OCI-LY1 (cell line): ENCODE measurements at regions not wholly inside any gene's neighbourhood (a gene's known extent, or its start where the extent isn't known, plus 50 kb on each side); places are given as distances from the start of the nearest gene placed in this dataset.

Experiments used
- H2AFZ ChIP-seq: fragments of 200-600 bp; sonication (generic), shearing (Covaris generic); 2 replicates; pipeline ENCODE4 v1.6.0; 2014; ENCODE audit warnings: antibody characterized with exemption, mild to moderate bottlenecking, low read length
- H3F3A ChIP-seq: fragments of 200-600 bp; sonication (generic), shearing (Covaris generic); 2 replicates; pipeline ENCODE4 v1.6.0; 2014; ENCODE audit warnings: mild to moderate bottlenecking, antibody characterized with exemption, low read length, moderate library complexity; ENCODE audit not compliant: insufficient read depth
- H3K27ac ChIP-seq: fragments of 200-600 bp; sonication (generic); 2 replicates; pipeline ENCODE4 v1.5.1; 2014; ENCODE audit warnings: low read length, mixed run types, mild to moderate bottlenecking, low read depth; ENCODE audit not compliant: poor library complexity, severe bottlenecking
- H3K27me3 ChIP-seq: fragments of 200-600 bp; sonication (generic); 2 replicates; pipeline ENCODE4 v1.6.0; 2014; ENCODE audit warnings: antibody characterized with exemption, mild to moderate bottlenecking, low read length, moderate library complexity; ENCODE audit not compliant: insufficient read depth
- H3K36me3 ChIP-seq: fragments of 200-600 bp; sonication (generic); 2 replicates; pipeline ENCODE4 v1.6.1; 2014; ENCODE audit warnings: mild to moderate bottlenecking, antibody characterized with exemption, low read length, moderate library complexity, mixed read lengths; ENCODE audit not compliant: insufficient read depth
- H3K4me1 ChIP-seq: fragments of 200-600 bp; sonication (generic); 2 replicates; pipeline ENCODE4 v1.5.1; 2014; ENCODE audit warnings: mild to moderate bottlenecking, low read length, moderate library complexity; ENCODE audit not compliant: insufficient read depth, severe bottlenecking
- H3K4me2 ChIP-seq: fragments of 200-600 bp; sonication (generic), shearing (Covaris generic); 2 replicates; pipeline ENCODE4 v1.6.1; 2014; ENCODE audit warnings: low read length
- H3K4me3 ChIP-seq: fragments of 200-600 bp; sonication (generic); 2 replicates; pipeline ENCODE4 v1.5.1; 2014; ENCODE audit warnings: low read length, low read depth, mild to moderate bottlenecking, mixed read lengths; ENCODE audit not compliant: poor library complexity, severe bottlenecking
- H3K79me2 ChIP-seq: fragments of 200-600 bp; shearing (Covaris generic); 2 replicates; pipeline ENCODE4 v1.6.1; 2016; ENCODE audit warnings: mixed run types, low read length, mixed read lengths; ENCODE audit not compliant: insufficient read depth
- H3K9ac ChIP-seq: fragments of 200-600 bp; sonication (generic), shearing (Covaris generic); 2 replicates; pipeline ENCODE4 v1.6.1; 2014; ENCODE audit warnings: mild to moderate bottlenecking, low read length, mixed read lengths
- H3K9me2 ChIP-seq: fragments of 200-600 bp; sonication (generic), shearing (Covaris generic); 2 replicates; pipeline ENCODE4 v1.6.1; 2014; ENCODE audit warnings: low read depth, mild to moderate bottlenecking, low read length, mixed read lengths
- H3K9me3 ChIP-seq: fragments of 200-600 bp; shearing (Covaris generic); 2 replicates; pipeline ENCODE4 v1.6.1; 2014; ENCODE audit warnings: low read length, mixed read lengths
- H4K20me1 ChIP-seq: fragments of 200-600 bp; sonication (generic), shearing (Covaris generic); 2 replicates; pipeline ENCODE4 v1.6.0; 2016; ENCODE audit warnings: mild to moderate bottlenecking, low read length; ENCODE audit not compliant: insufficient read depth
- EZH2 ChIP-seq: fragments of 200-600 bp; sonication (generic), shearing (Covaris generic); IDR thresholded peaks from 2 replicates; pipeline ENCODE4 v1.8.0; 2017; ENCODE audit warnings: borderline replicate concordance, mixed run types, mild to moderate bottlenecking, antibody characterized with exemption, low read length, moderate library complexity, mixed read lengths
- TF ChIP-seq, protein P1 (sequence below): fragments of 200-600 bp; sonication (generic), shearing (Covaris generic); IDR thresholded peaks from 2 replicates; pipeline ENCODE4 v1.5.1; 2017; ENCODE audit warnings: mild to moderate bottlenecking, antibody characterized with exemption, low read length, moderate library complexity, mixed read lengths

DNA sequence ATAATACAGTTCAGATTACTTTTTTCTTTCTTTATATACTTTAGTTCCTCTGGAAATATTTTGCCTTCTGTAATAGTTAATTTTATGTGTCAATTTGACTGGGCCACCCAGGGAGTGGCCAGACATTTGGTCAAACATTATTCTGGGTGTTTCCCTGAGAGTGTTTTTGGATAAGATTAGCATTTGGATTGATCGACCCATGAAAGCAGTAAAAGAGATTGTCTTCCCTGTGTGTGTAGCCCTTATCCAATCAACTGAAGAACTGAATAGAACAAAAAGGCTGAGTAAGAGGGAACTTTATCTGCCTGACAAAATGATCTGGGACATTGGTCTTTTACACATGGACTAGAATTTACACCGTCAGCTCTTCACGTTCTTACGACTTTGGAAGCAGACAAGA is 1190.1 kb upstream of the FAM98A start:
- H3K9me2 ChIP-seq: no peaks in the 10 kb centered on the region
- H2AFZ ChIP-seq: no peak overlapping the region
- no peak overlapping the region for H3K4me2 ChIP-seq
- H3K9me3 ChIP-seq: no peaks in the 10 kb centered on the region
- H4K20me1 ChIP-seq: no peaks in the 10 kb centered on the region
- H3K4me3 ChIP-seq: no peak overlapping the region
- H3K4me1 ChIP-seq: no peaks in the 10 kb centered on the region
- TF ChIP-seq, protein P1, sequence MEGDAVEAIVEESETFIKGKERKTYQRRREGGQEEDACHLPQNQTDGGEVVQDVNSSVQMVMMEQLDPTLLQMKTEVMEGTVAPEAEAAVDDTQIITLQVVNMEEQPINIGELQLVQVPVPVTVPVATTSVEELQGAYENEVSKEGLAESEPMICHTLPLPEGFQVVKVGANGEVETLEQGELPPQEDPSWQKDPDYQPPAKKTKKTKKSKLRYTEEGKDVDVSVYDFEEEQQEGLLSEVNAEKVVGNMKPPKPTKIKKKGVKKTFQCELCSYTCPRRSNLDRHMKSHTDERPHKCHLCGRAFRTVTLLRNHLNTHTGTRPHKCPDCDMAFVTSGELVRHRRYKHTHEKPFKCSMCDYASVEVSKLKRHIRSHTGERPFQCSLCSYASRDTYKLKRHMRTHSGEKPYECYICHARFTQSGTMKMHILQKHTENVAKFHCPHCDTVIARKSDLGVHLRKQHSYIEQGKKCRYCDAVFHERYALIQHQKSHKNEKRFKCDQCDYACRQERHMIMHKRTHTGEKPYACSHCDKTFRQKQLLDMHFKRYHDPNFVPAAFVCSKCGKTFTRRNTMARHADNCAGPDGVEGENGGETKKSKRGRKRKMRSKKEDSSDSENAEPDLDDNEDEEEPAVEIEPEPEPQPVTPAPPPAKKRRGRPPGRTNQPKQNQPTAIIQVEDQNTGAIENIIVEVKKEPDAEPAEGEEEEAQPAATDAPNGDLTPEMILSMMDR: no peak
- TF ChIP-seq EZH2: no peak
- H3K27me3 ChIP-seq: no peaks in the 10 kb centered on the region
- H3K36me3 ChIP-seq: no peaks in the 10 kb centered on the region
- no peak overlapping the region for H3K9ac ChIP-seq
- no peaks in the 10 kb centered on the region for H3K79me2 ChIP-seq
- H3F3A ChIP-seq: no peaks in the 10 kb centered on the region
- no peak overlapping the region for H3K27ac ChIP-seq

DNA sequence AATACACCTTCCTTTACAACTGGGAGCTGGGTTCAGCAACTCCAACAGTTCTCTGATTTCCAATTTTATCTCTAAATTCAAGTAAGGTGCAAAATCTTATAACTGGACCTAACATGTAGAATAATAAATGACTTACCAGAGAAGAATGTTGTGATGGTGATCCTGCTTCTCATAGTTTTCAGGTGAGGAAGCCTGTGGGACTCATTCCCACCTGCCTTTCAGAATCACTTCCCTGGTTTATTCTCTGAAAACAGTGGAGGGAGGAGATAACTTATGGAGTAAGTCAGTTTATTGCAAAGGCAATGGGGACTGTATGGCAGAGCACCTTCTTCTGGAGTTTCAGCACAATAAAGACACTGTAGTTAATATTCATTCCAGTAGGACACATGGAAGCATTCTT is 1188.2 kb upstream of the FAM98A start:
- no peaks in the 10 kb centered on the region for H3K9me3 ChIP-seq
- no peaks in the 10 kb centered on the region for H3K4me1 ChIP-seq
- TF ChIP-seq, protein P1: no peak
- TF ChIP-seq EZH2: no peak

GRCh38 chr2:34785206-34785785 is 1186.2 kb upstream of the FAM98A start:
- TF ChIP-seq, protein P1: no peak
- no peak for TF ChIP-seq EZH2
- no peak overlapping the region for H3K4me2 ChIP-seq
- no peaks in the 10 kb centered on the region for H3K36me3 ChIP-seq
- no peaks in the 10 kb centered on the region for H3F3A ChIP-seq
- no peaks in the 10 kb centered on the region for H3K9me3 ChIP-seq
- H3K27me3 ChIP-seq: no peaks in the 10 kb centered on the region
- H3K79me2 ChIP-seq: no peaks in the 10 kb centered on the region
- H2AFZ ChIP-seq: no peak overlapping the region
- no peaks in the 10 kb centered on the region for H3K9me2 ChIP-seq
- H4K20me1 ChIP-seq: no peaks in the 10 kb centered on the region
- no peak overlapping the region for H3K27ac ChIP-seq
- no peak overlapping the region for H3K9ac ChIP-seq
- no peak overlapping the region for H3K4me3 ChIP-seq
- H3K4me1 ChIP-seq: no peaks in the 10 kb centered on the region

More for the DNA sequence above, 1188.2 kb upstream of the FAM98A start:
- Histone ChIP-seq H3K4me3 (no peak overlapping the region), H2AFZ (no peak overlapping the region), H3K27me3 (no peaks in the 10 kb centered on the region), H3F3A (no peaks in the 10 kb centered on the region), H3K79me2 (no peaks in the 10 kb centered on the region), H4K20me1 (no peaks in the 10 kb centered on the region), H3K27ac (no peak overlapping the region), H3K9me2 (no peaks in the 10 kb centered on the region), H3K4me2 (no peak overlapping the region), H3K9ac (no peak overlapping the region), H3K36me3 (no peaks in the 10 kb centered on the region)
